Stimulated activated naive CD4-positive, alpha-beta T cell (primary cell): ENCODE measurements at regions not wholly inside any gene's neighbourhood (a gene's known extent, or its start where the extent isn't known, plus 50 kb on each side); places are given as distances from the start of the nearest gene placed in this dataset.
"Not testable (repeated sequence)": the region's sequence is repeated elsewhere in the genome, so short reads cannot be mapped to it uniquely, and the experiment has no call there.

Experiments used
- DNase-seq, 6 experiments: peaks; one replicate each; lab custom pipeline; 2025; lab: John Stamatoyannopoulos, UW

GRCh38 chr6:164107297-164107995 lies 692.9 kb downstream of the QKI start:
- DNase-seq = no peak

- no peak for DNase-seq
These were observed 691.8 kb downstream of the QKI start for GRCh38 chr6:164106345-164106769.

- DNase-seq = no peak
These were observed 691.2 kb downstream of the QKI start for GRCh38 chr6:164105705-164106104.

GRCh38 chr6:164104432-164104831 lies 689.9 kb downstream of the QKI start:
- no peak for DNase-seq

- DNase-seq = no peak
These were observed 688.2 kb downstream of the QKI start for GRCh38 chr6:164102693-164103092.

- DNase-seq = no peak
These were observed 687.3 kb downstream of the QKI start for GRCh38 chr6:164101859-164102258.

GRCh38 chr6:164099269-164099865 lies 684.8 kb downstream of the QKI start:
- DNase-seq = no peak

- no peak for DNase-seq
These were observed 684.3 kb downstream of the QKI start for GRCh38 chr6:164098857-164099267.

- no peak for DNase-seq
These were observed 683.3 kb downstream of the QKI start for GRCh38 chr6:164097551-164098398.

GRCh38 chr6:164097056-164097455 lies 682.5 kb downstream of the QKI start:
- DNase-seq = no peak

- no peak for DNase-seq
These were observed 680.5 kb downstream of the QKI start for GRCh38 chr6:164095056-164095455.

GRCh38 chr6:164087870-164088269 lies 673.4 kb downstream of the QKI start:
- no peak for DNase-seq

GRCh38 chr6:164087211-164087610 lies 672.7 kb downstream of the QKI start:
- no peak for DNase-seq

GRCh38 chr6:164086076-164086887 lies 671.8 kb downstream of the QKI start:
- DNase-seq = no peak

- no peak for DNase-seq
These were observed 670.9 kb downstream of the QKI start for GRCh38 chr6:164085091-164086075.

GRCh38 chr6:164079275-164079600 lies 664.7 kb downstream of the QKI start:
- DNase-seq = no peak

- no peak for DNase-seq
These were observed 664.2 kb downstream of the QKI start for GRCh38 chr6:164078532-164079274.

- not testable (repeated sequence) for DNase-seq
These were observed 662.5 kb downstream of the QKI start for GRCh38 chr6:164076818-164077532.

- no peak for DNase-seq
These were observed 661.6 kb downstream of the QKI start for GRCh38 chr6:164075981-164076615.
